GM18505 (cell line): ENCODE measurements at regions not wholly inside any gene's neighbourhood (a gene's known extent, or its start where the extent isn't known, plus 50 kb on each side); places are given as distances from the start of the nearest gene placed in this dataset.

Source experiments
- ATAC-seq: cut with Tn5 transposase; IDR thresholded peaks from one replicate; pipeline ENCODE4 v1.9.1; 2021; ENCODE audit not compliant: unreplicated experiment
- POLR2A ChIP-seq: IDR thresholded peaks from 4 replicates; pipeline ENCODE4 v1.6.1; 2011; ENCODE audit warnings: borderline replicate concordance; ENCODE audit not compliant: insufficient read depth, insufficient read length; ENCODE audit errors: extremely low read depth

DNA sequence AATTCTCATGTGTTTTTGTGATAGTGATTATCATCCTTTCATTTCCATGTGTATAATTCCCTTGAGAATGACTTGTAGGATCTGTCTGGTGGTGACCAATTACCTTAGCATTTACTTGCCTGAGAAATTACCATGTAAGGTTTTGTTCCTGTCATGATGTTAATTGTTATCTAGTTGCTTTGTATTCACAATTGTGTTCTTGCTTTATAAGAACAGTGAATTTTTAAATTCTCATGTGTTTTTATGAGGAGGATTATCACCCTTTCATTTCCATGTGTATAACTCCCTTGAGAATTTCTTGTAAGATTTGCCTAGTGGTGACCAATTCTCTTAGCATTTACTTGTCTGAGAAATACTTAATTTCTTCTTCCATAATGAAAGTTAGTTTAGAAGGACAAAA, 758.2 kb upstream of the NDST4 start:
- TF ChIP-seq POLR2A, result no peak
- ATAC-seq, result no peak

- no peak for ATAC-seq
- TF ChIP-seq POLR2A, result no peak
Observed at GRCh38 chr4:115866364-115866896, 753.0 kb upstream of the NDST4 start.

DNA sequence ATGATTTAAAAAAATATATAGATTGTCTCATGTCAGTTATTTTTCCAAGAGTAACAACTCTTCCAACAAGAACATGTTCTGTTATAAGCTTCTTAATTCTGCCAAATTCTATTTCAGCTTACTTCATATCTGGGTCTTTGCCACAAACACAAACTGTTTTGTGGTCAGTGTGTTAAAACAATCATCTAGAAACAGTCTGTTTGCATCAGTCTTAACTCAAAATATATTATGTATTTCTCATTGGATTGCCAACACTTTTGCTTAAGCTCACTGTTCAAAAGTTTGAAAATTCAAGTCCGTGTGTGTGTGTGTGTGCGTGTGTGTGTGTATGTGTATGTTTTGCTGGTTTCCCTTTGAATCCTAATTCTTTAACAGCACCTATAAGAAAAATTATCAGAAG, 752.3 kb upstream of the NDST4 start:
- ATAC-seq, result no peak

DNA sequence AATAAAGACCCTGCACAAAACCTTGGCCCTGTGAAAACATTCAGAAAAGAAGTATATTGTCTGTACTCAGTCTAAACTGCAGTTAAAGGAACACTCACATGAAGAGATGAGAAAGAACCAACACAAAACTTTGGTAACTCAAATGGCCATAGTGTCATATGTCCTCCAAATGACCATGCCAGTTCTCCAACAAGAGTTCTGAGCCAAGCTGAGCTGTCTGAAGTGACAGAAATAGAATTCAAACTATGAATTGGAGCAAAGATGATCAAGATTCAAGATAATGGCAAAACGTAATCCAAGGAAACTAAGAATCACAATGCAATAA, 739.3 kb upstream of the NDST4 start:
- ATAC-seq, result no peak
- TF ChIP-seq POLR2A, result no peak

More for the DNA sequence above, 752.3 kb upstream of the NDST4 start:
- no peak for TF ChIP-seq POLR2A

DNA sequence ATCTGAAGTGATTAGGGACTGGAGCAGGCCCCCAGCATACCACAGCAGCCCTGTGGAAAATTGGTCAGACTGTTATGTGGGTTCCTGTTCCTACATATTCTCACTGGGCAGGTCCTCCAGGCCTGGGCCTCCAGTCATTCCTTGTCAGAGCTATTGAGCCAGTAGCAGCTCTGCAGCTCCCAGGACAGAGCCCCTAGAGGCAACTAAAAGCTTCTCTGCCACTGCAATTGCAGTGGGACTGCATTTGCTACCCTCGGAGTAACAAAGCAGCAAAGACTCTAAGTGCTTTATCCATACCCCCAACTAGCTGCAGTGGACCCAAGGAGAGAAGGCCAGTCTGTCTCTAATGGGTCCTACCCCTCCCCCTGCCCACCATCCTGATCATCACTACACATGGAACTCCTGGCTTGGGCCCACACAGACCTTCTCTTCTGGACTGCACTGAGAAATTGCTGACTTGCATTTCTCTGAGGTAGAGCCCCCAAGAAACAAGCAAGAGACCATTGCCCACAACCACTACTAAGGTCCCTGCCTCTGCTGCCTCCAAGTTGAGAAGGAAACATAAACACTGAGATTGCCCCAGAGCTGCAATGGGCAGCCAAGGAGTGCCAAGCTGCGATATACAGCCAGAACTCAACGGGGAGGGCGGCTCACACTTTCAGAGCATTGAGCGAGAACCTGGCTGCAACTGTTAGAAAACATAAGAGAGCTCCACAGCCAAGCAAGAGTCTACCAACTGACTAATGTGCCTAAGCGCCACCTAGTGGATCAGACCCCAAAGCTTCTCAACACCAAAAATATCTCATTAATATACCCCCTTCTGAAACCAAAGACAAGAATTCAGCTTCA, 738.7 kb upstream of the NDST4 start:
- TF ChIP-seq POLR2A, result no peak
- peak; percentile 82 for ATAC-seq

- TF ChIP-seq POLR2A, result no peak
- peak; percentile 44 for ATAC-seq
Observed at GRCh38 chr4:115850799-115851509, 737.5 kb upstream of the NDST4 start.

DNA sequence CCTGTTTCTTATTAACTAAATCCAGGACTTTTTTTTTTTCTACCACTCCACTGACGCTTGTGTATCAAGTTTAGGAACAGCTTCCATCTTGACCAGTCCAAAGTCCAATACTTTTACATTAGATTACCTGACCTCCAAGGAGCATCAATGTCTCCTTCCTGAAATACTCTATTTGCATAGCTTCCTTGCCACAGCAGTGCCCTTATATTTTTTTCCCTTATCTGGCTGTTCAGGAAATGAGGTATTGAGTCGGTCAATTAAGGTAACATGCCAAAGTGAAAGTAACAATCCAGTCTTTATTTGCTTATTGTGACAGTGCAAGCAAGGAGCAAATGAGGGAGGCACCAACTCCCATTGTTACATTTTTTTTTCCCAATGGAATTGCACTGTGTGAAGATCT, 730.8 kb upstream of the NDST4 start:
- ATAC-seq, result no peak
- TF ChIP-seq POLR2A, result no peak

GRCh38 chr4:115841871-115842270, 728.5 kb upstream of the NDST4 start:
- TF ChIP-seq POLR2A, result no peak
- ATAC-seq, result no peak

- no peak for ATAC-seq
- TF ChIP-seq POLR2A, result no peak
Observed at GRCh38 chr4:115834441-115834840, 721.0 kb upstream of the NDST4 start.

DNA sequence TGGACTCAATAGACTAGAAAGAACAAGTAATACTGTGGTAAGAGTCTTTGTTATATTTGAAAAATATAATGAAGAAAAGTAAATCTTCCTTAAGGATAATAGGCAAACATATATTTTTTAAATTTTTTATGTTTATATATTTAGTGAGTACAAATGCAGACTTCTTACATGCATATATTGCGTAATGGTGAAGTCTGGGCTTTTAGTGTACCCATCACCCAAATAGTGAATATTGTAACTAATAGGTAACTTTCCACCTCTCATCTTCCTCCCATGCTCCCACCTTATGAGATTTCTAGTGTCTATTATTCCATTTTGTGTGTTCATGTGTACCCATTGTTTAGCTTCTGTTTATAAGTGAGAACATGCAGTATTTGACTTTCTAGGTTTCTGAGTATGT, 711.2 kb upstream of the NDST4 start:
- no peak for ATAC-seq
- no peak for TF ChIP-seq POLR2A

- no peak for TF ChIP-seq POLR2A
- ATAC-seq, result no peak
Observed at GRCh38 chr4:115803825-115804224, 690.4 kb upstream of the NDST4 start.

DNA sequence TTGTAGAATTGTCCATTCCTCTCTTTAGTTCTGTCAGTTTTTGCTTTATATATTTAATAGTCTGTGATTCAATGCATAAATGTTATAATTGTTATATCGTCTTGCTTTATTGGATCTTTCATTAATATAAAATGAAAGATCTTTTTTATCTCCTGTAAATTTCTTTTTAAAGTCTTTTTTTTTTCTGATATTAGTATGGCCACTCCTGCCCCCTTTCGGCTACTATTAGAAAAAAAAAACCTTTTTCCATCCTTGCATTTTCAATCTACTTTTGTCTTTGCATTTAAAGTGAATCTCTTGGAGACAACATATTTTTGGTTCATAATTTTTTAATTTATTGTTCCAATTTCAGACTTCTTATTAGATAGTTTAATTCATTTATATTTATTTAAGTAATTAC, 677.4 kb upstream of the NDST4 start:
- no peak for TF ChIP-seq POLR2A
- ATAC-seq, result no peak

- ATAC-seq, result peak; percentile 50
- no peak for TF ChIP-seq POLR2A
Observed at GRCh38 chr4:115781528-115782146, 668.2 kb upstream of the NDST4 start.
